ENCODE measurements at regions not wholly inside any gene's neighbourhood (a gene's known extent, or its start where the extent isn't known, plus 50 kb on each side); places are given as distances from the start of the nearest gene placed in this dataset.
A peak's percentile ranks its signal among the peaks of the same experiment; 100 is the strongest.

GRCh38 chrY:7961811-7962210 is 1050.3 kb upstream of the AMELY start:
- no peak overlapping the region for H3K4me3 ChIP-seq (ENCODE audit: low read depth, low read length)
- no peaks in the 10 kb centered on the region for H3K36me3 ChIP-seq (ENCODE audit: control insufficient read depth, insufficient read depth, low read length)
- H3K27me3 ChIP-seq (ENCODE audit: control insufficient read depth, insufficient read depth, low read length): no peaks in the 10 kb centered on the region
- DNase-seq (ENCODE audit: low read depth) (no peak), FAIRE-seq (no peak)
- no peak for TF ChIP-seq CTCF (IDR thresholded peaks at IDR 0.05; ENCODE audit: insufficient read depth, low read length, severe bottlenecking)

- FAIRE-seq (no peak), DNase-seq (ENCODE audit: low read depth) (no peak)
- no peak for TF ChIP-seq CTCF (IDR thresholded peaks at IDR 0.05; ENCODE audit: insufficient read depth, low read length, severe bottlenecking)
- Histone ChIP-seq H3K36me3 (ENCODE audit: control insufficient read depth, insufficient read depth, low read length) (no peaks in the 10 kb centered on the region), H3K27me3 (ENCODE audit: control insufficient read depth, insufficient read depth, low read length) (no peaks in the 10 kb centered on the region), H3K4me3 (ENCODE audit: low read depth, low read length) (no peak overlapping the region)
Measured at GRCh38 chrY:7957773-7958172, 1046.2 kb upstream of the AMELY start.

GRCh38 chrY:7951187-7951852 is 1039.8 kb upstream of the AMELY start:
- H3K36me3 ChIP-seq (ENCODE audit: control insufficient read depth, insufficient read depth, low read length): no peaks in the 10 kb centered on the region
- peak; percentile 81 for DNase-seq (ENCODE audit: low read depth)
- no peaks in the 10 kb centered on the region for H3K27me3 ChIP-seq (ENCODE audit: control insufficient read depth, insufficient read depth, low read length)
- TF ChIP-seq CTCF (IDR thresholded peaks at IDR 0.05; ENCODE audit: insufficient read depth, low read length, severe bottlenecking): no peak
- H3K4me3 ChIP-seq (ENCODE audit: low read depth, low read length): no peak overlapping the region
- FAIRE-seq: no peak

- H3K27me3 ChIP-seq (ENCODE audit: control insufficient read depth, insufficient read depth, low read length): no peaks in the 10 kb centered on the region
- no peak for DNase-seq (ENCODE audit: low read depth)
- no peak for TF ChIP-seq CTCF (IDR thresholded peaks at IDR 0.05; ENCODE audit: insufficient read depth, low read length, severe bottlenecking)
- no peak for FAIRE-seq
- no peak overlapping the region for H3K4me3 ChIP-seq (ENCODE audit: low read depth, low read length)
- no peaks in the 10 kb centered on the region for H3K36me3 ChIP-seq (ENCODE audit: control insufficient read depth, insufficient read depth, low read length)
Measured at GRCh38 chrY:7944135-7944534, 1032.6 kb upstream of the AMELY start.

- DNase-seq (ENCODE audit: low read depth) (no peak), FAIRE-seq (no peak)
- Histone ChIP-seq H3K36me3 (ENCODE audit: control insufficient read depth, insufficient read depth, low read length) (no peaks in the 10 kb centered on the region), H3K27me3 (ENCODE audit: control insufficient read depth, insufficient read depth, low read length) (no peaks in the 10 kb centered on the region), H3K4me3 (ENCODE audit: low read depth, low read length) (no peak overlapping the region)
- TF ChIP-seq CTCF (IDR thresholded peaks at IDR 0.05; ENCODE audit: insufficient read depth, low read length, severe bottlenecking): no peak
Measured at GRCh38 chrY:7942711-7943110, 1031.2 kb upstream of the AMELY start.

- FAIRE-seq (no peak), DNase-seq (ENCODE audit: low read depth) (no peak)
- Histone ChIP-seq H3K4me3 (ENCODE audit: low read depth, low read length) (no peak overlapping the region), H3K27me3 (ENCODE audit: control insufficient read depth, insufficient read depth, low read length) (no peaks in the 10 kb centered on the region), H3K36me3 (ENCODE audit: control insufficient read depth, insufficient read depth, low read length) (no peaks in the 10 kb centered on the region)
- no peak for TF ChIP-seq CTCF (IDR thresholded peaks at IDR 0.05; ENCODE audit: insufficient read depth, low read length, severe bottlenecking)
Measured at GRCh38 chrY:7941856-7942255, 1030.3 kb upstream of the AMELY start.
